ENCODE measurements at regions not wholly inside any gene's neighbourhood (a gene's known extent, or its start where the extent isn't known, plus 50 kb on each side); places are given as distances from the start of the nearest gene placed in this dataset.

DNA sequence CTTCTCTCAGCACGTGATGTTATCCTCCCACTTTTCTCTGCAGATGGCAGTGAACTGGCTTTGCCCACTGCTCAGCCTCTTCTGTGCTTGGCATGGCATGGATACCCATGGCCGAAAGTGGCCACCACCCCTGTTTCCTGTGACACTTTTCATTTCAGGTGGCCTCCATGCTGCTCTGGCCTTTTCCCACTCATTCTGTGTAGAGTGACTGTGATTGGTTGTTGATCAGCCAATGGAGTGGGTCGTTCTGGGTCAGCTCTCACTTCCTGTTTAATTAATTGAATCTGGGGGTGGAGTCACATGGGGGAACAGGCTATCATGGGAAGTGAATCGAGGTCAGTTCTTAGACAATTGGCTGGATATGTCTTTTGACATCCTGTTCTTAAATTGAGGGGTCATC lies 350.1 kb upstream of the EEF2KMT start:
- DNase-seq = no peak

- DNase-seq = no peak
These were observed 349.1 kb upstream of the EEF2KMT start for GRCh38 chr16:5446623-5447240.

DNA sequence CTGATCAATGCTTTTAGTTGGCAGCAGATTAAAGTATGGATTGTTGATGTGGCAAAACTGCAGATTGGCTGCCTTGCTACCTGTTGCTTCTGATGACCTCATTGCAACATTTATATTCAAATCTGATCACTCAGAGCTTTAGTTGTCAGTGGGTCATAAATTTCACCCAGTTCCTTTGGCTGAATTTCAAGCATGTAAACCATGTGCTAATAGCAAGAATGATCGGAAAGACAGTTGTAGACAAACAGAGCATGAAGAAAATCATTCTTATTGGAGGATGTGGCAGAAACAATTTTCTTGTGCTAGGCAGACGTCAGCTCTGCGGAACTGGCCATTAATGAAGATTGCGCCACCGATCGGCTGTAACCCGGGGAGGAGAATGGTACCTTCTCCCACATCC lies 346.6 kb upstream of the EEF2KMT start:
- no peak for DNase-seq

DNA sequence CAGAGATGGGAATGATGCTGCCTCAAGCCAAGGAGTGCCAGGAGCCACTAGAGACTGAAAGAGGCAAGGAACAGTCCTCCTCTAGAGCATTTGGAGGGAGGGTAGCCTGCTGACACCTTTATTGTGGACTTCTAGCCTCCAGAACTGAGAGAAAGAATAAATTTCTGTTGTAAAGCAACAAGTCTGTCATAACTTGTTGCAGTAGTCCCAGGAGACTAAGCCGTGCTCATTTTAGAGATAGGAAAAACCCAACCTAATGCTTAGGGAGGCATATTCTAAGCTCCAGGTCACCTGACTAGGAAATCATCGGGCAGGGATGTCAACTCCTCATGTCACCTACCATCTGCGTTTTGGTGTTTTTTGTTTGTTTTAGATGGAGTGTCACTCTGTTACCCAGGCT lies 345.4 kb upstream of the EEF2KMT start:
- DNase-seq = no peak

- no peak for DNase-seq
These were observed 344.5 kb upstream of the EEF2KMT start for GRCh38 chr16:5442054-5442453.

DNA sequence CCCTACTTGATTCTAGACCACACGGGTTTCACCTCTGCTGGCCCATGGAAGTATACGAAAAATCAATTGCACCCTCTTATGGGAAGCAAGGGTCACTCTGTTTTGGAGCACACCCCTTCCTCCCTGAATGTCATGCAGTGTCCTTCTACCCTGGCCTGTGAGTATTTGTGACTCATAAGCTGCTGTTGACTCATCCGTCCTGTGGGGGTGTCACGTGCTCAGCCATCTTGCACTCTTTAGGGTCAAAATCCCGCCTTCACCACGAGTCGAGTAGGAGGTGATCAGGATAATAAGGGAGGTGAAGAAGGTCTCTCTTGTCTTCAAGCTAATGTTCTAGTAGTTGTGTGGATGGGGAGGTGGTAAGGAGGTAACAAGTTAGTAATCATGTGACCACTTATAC lies 341.0 kb upstream of the EEF2KMT start:
- no peak for DNase-seq

DNA sequence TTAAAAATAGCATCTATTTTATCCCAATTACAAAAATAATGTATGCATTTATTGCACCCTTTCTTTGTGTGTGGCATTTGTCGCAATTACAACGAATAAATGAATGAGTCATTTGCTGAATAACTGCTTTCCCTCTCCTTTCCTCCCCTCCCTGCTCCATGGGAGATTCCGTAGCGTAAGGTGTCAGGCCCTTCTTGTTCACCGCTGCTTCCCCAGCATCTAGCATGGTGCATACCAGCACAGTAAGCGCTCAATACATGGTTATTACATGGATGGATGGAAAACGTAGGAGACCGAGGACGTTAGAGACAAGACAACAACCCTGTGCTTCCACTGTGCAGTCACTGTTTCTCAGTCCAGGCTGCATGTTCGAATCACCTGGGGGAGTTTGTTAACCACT lies 336.0 kb upstream of the EEF2KMT start:
- DNase-seq = no peak

GRCh38 chr16:5432166-5432565 lies 334.6 kb upstream of the EEF2KMT start:
- no peak for DNase-seq

- no peak for DNase-seq
These were observed 333.0 kb upstream of the EEF2KMT start for GRCh38 chr16:5430598-5430997.

GRCh38 chr16:5428932-5429331 lies 331.3 kb upstream of the EEF2KMT start:
- DNase-seq = no peak

GRCh38 chr16:5427571-5427970 lies 330.0 kb upstream of the EEF2KMT start:
- no peak for DNase-seq

- no peak for DNase-seq
These were observed 325.3 kb upstream of the EEF2KMT start for GRCh38 chr16:5422643-5423496.

- no peak for DNase-seq
These were observed 324.5 kb upstream of the EEF2KMT start for GRCh38 chr16:5422047-5422446.

GRCh38 chr16:5416013-5416412 lies 318.4 kb upstream of the EEF2KMT start:
- DNase-seq = no peak

GRCh38 chr16:5415123-5415522 lies 317.5 kb upstream of the EEF2KMT start:
- DNase-seq = no peak

- no peak for DNase-seq
These were observed 315.1 kb upstream of the EEF2KMT start for GRCh38 chr16:5412731-5413130.

DNA sequence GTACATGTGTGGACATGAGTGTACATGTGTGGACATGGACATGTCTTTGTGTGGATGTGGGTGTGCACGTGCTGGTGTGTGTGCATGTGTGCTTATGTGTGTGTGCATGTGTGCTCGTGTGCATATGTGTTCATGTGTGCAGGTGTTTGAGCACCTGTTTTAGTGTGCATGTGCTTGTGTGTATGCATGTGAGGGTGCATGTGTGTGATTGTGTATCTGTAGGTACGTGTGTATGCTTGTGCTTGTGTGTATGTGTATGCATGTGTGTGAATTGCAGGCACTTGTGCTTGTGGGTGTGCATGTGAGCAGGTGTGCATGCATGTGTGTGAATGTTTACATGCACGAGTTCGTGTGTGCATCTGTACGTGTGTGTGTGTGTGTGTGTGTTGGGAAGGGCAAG lies 300.6 kb upstream of the EEF2KMT start:
- no peak for DNase-seq

DNA sequence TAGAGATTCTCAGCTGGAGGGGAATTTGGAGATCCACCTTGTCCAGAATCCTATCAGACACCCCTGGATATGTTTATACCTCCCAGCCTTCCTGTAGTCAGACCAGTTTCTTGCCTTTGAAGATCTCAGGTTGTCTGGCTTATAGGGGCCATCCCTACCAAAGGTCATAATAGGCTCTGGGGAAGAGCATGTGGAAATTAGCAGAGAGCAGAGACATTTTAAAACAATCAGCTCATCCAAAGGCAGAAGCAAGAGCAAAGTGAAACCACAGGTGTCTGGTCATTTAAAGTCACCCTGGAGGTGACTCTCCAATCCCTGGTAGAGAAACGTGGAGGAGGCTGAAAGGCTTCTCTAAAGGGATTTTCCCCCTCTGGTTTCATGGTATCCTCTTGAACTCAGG lies 299.3 kb upstream of the EEF2KMT start:
- DNase-seq = no peak

DNA sequence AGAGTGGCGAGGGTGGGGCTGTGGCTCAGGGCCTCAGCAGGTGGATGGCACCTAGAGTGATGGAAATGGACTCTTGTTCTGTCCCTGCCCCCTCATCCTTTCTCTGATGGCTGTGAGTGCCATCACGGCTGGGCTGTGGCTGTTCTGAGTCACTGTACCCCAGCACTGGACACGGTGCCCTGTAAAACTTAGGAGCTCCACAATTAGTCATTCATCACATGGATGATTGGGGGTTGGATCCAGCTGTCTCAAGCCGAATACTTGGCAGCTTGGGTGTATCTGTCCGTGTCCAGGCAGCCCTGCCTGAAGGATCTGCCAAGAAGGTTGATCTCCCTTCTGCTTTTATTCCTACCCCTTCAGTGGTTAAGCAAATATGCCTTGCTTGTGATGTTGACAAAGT lies 295.5 kb upstream of the EEF2KMT start:
- no peak for DNase-seq

DNA sequence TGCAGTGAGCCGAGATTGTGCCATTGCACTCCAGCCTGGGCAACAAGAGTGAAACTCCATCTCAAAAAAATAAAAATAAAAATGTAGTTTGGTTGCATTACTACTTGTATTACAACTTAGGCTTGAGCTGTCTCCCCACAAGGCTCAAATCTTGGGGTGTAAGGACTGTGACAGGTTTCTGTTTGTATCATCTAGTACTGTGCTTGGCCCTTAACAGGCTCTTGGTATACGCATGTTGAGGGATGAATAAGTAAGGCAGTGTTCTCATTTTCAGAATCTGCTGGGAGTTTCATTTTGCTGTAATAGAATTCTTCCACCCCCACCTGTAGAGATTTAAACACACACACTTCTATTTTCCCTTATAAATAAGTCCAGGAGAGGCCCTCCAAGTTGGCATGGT lies 289.4 kb upstream of the EEF2KMT start:
- no peak for DNase-seq

GRCh38 chr16:5385811-5386210 lies 288.2 kb upstream of the EEF2KMT start:
- no peak for DNase-seq

DNA sequence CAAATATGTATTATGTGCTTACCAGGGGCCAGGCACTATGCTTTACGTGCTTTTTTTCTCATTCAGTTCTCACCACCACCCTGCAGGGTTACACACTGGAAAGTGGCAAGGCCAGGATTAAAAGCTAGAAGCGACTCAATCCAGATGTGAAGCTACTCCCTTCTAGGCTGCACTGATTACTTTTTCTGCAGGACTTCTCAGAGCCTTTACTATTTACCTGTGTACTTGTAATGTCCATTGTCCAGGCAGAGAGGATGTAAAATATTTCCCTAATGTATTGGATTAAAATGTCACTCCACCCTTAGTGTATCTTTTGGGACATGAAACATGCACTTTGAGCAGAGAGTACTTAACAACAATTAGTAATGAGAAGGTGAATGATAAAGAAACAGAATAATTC lies 287.5 kb upstream of the EEF2KMT start:
- DNase-seq = no peak

DNA sequence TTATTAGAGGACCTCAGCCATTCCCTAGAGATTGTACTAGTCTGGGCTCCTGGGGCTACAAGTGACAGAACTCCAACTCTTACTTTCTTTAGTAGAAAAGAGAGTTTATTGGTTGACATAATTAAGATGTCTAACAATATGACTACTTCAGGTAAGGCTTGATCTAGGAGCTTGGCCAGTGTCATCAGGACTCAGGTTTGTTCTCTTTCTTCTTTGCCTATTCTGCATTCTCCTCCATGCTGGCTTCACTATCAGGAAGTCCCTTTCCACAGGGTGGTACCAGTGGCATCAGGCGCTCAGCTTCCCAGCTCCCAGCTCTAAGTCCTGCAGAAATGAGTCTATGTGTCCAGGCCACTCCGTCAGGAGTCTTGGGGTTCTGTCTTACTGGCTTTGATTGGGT lies 286.1 kb upstream of the EEF2KMT start:
- no peak for DNase-seq

- no peak for DNase-seq
These were observed 284.9 kb upstream of the EEF2KMT start for GRCh38 chr16:5382484-5382883.

GRCh38 chr16:5381481-5381880 lies 283.9 kb upstream of the EEF2KMT start:
- DNase-seq = no peak

Data from stimulated activated CD4-positive, alpha-beta T cell treated with anti-CD3 and anti-CD28 coated beads, Interleukin-4, amount 100 ng/mL, for 4 hours (primary cell).